GM19463 (cell line): ENCODE measurements at regions not wholly inside any gene's neighbourhood (a gene's known extent, or its start where the extent isn't known, plus 50 kb on each side); places are given as distances from the start of the nearest gene placed in this dataset.
"Not testable (repeated sequence)": the region's sequence is repeated elsewhere in the genome, so short reads cannot be mapped to it uniquely, and the experiment has no call there.

Experiments
- ATAC-seq: cut with Tn5 transposase; IDR thresholded peaks from one replicate; pipeline ENCODE4 v1.9.1; 2021; ENCODE audit warnings: mild to moderate bottlenecking, moderate library complexity; ENCODE audit not compliant: unreplicated experiment

- no peak for ATAC-seq
Observed at GRCh38 chr2:128414351-128414750, 95.7 kb upstream of the HS6ST1 start.

DNA sequence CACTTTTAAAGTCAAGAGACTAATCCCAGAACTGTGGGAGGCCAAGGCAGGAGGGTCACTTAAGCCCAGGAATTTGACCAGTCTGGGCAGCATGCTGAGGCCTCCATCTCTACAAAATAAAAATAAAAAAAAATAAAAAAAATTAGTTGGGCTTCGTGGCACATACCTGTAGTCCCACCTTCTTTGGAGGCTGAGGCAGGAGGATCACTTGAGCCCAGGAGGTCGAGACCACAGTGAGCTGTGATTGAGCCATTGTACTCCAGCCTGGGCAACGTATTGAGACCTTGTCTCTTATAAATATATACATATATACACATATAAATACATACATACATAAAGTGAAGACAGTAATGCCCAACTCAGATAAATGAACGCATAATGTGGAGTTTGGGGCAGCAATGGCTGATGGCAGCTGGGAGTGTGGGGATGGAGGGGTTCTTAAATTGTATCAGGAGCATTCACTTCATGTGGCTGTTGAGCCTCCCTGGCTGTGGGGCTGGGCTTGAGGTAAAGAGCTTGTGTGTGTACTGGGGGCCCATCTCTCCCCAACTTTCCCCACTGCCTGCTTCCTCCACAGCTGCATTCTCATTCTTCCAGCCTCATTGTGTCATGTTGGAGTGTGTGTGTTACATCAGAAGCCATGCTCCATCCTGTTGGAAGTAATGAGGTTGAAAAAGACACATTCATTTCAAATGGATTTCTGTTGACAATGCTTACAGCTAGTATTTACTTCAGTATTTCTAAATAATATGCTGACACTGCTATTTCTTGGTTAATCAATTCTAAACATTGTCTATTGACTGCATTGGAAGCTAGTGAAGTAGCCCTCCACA lies 96.5 kb upstream of the HS6ST1 start:
- no peak for ATAC-seq

DNA sequence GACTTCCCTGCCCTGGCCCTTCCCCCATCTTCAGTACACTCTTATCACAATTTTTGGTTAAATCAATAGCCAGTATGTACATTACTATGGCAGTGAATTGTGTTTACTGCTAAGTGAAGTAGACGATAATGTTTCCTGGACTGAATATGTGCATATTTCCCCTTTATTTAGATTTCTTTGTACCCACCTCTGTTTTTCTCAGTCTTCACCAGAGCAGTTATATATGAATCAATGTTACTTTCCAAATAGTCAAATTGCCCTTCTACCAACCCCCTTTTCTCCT lies 97.1 kb upstream of the HS6ST1 start:
- ATAC-seq, result no peak

GRCh38 chr2:128416109-128416785 lies 97.6 kb upstream of the HS6ST1 start:
- ATAC-seq, result no peak

DNA sequence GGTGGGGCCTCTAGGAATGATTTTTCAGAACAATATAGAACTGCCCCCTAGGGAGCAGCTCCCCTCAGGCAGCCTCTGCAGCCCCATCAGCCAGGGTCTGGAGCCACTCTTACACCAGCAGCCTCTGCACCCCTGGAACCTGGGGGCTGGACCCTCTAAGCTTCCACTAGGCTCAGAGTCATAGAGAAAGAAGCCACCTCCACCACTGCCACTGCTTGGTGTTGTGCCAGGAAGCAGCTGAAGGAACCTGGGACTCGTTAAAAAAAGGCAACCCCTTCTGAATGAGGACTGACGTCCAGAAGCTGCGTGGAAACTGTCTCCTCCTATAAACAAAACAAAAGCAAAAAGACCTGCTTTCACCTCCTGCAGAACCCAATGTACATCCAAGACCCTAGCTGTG lies 98.1 kb upstream of the HS6ST1 start:
- no peak for ATAC-seq

DNA sequence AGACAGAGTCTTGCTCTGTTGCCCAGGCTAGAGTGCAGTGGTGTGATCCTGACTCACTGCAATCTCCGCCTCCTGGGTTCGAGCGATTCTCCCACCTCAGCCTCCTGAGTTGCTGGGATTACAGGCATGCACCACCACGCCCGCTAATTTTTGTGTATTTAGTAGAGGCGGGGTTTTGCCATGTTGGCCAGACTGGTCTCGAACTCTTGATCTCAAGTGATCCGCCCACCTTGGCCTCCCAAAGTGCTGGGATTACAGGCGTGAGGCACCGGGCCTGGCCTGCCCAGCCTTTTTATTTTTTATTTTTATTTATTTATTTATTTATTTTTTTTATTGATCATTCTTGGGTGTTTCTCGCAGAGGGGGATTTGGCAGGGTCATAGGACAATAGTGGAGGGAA lies 98.6 kb upstream of the HS6ST1 start:
- ATAC-seq, result not testable (repeated sequence)

- no peak for ATAC-seq
Observed at GRCh38 chr2:128420131-128420530, 101.5 kb upstream of the HS6ST1 start.

- ATAC-seq, result no peak
Observed at GRCh38 chr2:128420776-128421175, 102.1 kb upstream of the HS6ST1 start.

- no peak for ATAC-seq
Observed at GRCh38 chr2:128421286-128421685, 102.6 kb upstream of the HS6ST1 start.

DNA sequence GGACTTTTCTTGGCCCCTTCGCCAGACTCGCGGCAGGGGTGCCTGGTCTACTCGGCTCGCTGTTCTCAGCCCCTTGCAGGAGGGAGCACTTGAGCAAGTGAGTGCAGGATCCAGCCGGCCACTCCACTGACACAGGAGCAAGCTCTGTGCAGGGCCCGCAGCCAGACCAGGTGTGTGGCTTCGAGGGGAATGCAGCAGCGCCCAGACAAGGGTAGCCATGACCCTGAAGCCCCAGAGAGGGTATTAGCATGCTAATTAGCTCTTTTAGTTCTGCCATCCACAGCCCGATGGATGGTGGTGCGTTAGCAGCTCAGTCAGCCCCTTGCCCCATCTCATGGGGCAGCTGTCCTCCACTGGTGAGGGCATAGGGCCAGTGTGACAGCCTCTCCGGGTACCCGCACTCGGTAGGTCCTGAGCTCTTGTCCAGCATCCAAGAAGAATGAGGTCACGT lies 103.2 kb upstream of the HS6ST1 start:
- no peak for ATAC-seq

DNA sequence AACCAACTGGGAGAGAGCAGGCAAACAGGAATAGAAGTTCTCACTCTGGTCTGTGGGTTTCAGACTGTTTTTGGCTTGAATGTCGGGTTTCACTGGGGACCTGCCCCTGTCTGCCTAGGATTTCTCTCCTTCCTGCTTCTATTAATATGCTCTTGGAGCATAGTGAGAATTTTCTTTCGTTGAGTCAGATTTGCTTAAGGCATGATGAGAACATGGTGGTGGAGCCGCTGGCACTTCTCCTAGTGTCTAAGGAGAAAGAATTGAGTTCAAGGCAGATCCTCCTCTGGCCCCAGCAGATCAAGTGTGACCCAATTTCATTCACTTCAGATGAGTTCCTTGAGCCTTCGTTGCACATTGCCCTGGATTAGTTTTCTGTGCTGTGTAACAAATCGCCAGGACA lies 103.9 kb upstream of the HS6ST1 start:
- ATAC-seq, result no peak

DNA sequence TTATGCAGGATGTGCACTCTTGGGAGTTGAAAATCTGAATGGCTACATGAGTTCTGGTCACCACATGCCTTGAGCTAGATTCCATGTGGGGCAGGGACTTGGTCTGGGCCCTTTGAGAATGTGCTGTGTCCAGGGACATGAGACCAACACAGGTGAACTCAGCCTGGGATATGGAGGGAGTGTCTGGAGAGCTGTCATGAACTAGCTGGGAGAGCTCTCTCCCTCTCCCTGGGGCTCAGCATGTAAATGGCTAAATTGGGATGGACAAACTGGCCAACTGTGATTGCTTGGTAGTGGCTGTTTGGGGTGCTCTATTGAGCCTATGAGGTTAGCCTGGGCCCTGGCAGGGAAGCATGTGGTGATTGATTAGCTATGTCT lies 105.1 kb upstream of the HS6ST1 start:
- no peak for ATAC-seq

DNA sequence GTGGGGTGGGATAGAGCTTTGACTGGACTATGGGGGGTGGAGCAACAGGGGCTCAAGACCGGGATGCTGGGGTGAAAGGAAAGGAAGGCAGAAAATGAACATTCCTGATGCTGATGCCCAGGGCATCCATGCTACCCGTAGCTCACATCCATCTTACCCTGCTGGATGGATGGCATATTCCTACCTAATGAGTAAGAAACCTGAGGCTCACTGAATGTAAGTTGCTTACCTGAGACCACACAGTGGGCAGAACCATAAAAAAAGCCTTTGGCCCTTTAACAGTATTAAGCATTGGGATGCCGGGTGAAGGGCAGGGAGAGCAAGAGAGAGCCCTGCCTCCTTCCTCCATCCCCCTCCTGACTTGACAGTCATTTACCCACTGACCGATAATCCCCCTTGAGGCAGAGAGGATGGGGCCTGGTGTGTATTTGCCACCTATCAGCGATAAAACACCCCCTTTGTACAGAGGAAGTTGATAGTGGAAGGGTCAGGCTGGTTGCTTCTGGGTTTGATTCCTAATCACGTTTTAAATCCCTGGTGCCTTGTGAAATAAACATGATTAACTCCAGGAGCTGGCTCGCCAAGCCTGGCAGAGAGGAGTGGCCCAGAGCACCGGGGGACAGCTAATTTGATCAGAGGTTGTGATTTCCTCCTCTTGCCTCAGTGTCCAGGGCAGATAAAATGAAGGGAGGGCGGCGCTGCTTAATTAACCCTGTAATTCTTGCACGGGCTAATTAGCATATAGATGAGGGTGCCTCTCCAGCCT lies 105.9 kb upstream of the HS6ST1 start:
- ATAC-seq, result no peak

DNA sequence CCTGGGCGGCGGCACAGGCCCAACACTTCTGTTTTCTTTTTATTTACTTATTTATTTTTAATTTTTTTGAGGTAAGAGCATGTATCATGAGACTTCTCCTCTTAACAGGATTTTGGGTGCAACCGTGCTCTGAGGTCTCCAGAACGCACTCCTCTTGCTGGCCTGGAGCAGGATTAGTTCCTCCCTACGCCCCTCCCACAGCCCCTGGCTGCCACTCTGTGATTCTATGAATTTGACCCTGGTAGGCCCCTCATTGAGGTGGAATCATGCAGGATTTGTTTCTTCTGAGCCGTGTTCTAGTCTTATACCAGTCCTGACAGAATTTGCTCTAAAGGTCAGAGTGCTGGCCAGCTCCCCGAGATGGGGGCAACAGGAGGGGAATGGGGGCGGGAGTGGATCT lies 106.5 kb upstream of the HS6ST1 start:
- ATAC-seq, result no peak

DNA sequence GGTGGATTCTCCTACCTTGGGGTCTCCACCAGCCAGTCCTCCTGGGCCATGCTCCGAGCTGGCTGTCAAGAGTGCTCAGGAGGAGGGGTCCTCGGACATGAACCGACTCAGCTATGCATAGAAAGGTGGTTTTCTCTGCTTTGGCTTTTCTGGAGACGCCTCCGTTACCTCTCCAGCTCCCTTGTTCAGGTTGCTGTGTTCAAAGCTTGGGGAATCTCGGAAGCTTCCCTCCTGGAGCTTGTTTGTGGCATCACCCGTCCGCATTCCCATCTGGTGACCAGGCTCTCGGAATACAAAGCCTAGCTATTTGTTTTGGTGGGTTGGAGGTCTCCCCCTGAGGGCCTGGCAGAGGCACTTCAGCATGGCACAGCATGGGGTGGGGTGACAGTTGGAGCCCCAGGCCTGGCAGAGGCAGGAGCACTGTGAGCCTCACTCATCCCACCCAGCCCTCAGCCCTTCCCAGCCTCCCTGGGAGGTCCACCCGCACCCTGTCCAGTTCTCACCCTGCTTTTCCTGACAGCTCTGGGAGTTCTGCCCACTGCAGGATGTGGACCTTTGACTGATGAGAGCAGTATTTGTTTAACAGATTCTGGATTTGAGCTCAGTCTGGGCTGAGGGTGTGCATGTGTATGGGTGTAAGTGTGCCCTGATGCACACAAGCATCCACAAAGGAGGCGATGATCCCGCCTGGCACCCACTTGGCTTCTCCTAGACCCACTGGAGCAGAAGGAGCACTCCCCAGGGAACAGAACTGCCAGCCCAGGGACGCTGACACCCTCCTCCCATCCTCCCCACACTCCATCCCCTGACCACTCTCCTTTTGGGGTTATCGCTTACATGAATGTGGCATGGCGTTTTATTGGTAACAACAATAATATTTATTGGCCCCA lies 107.3 kb upstream of the HS6ST1 start:
- ATAC-seq, result no peak

DNA sequence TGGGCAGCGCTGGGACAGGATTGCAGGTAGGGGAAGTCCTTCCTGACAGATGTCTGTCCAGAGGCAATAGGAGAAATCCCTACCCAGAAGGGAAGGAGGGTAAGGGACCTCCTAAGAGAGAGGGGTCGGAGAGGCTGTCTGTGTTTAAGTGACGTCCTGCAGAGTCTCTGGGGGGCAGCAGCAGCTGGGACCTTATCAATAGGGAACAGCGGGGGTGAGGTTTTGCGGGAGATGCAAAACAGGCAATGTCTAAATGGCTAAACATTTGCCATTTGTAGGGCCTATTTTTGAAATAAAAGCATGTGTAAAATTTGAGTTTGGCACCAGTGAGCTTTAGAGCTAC lies 108.7 kb upstream of the HS6ST1 start:
- no peak for ATAC-seq

GRCh38 chr2:128428415-128428814 lies 109.7 kb upstream of the HS6ST1 start:
- ATAC-seq, result no peak

GRCh38 chr2:128432423-128432822 lies 113.8 kb upstream of the HS6ST1 start:
- ATAC-seq, result no peak

GRCh38 chr2:128433911-128434550 lies 115.4 kb upstream of the HS6ST1 start:
- no peak for ATAC-seq
